Naive thymus-derived CD8-positive, alpha-beta T cell (primary cell): ENCODE measurements at regions not wholly inside any gene's neighbourhood (a gene's known extent, or its start where the extent isn't known, plus 50 kb on each side); places are given as distances from the start of the nearest gene placed in this dataset.
A peak's percentile ranks its signal among the peaks of the same experiment; 100 is the strongest.

ENCODE experiments used
- ATAC-seq, 2 donors: fragments of 150-1000 bp; cut with Tn5 transposase in 1 of 2; sonication (Bioruptor Pico), chemical (Tn5 transposase) in 1 of 2; 1 replicate in 1 of 2; 2 replicates in 1 of 2; pipeline ENCODE4 v1.10.0; 2021; ENCODE audit warnings: mild to moderate bottlenecking in 2 of 2, moderate library complexity in 2 of 2
- POLR2A ChIA-PET: fragments of 350-600 bp; sonication (Branson Sonifier 250); formaldehyde crosslinking; loops from one replicate; lab custom pipeline; 2021; ENCODE audit warnings: antibody characterized with exemption; lab: Charles Lee
- DNase-seq, 10 donors: peaks; one replicate each; pipeline versions ENCODE4 v3.0.0 to v3.0.0-alpha.2; 2020 to 2022
- H3K27ac Mint-ChIP-seq, 10 donors: one replicate each; pipeline ENCODE4 v1.8.0; 2020 to 2022; ENCODE audit warnings: mild to moderate bottlenecking in 10 of 10, mixed read lengths in 10 of 10, moderate library complexity in 4 of 10, inconsistent platforms in 1 of 10
- H3K27me3 Mint-ChIP-seq, 5 donors: one replicate each; pipeline ENCODE4 v1.8.0; 2021 to 2022; ENCODE audit warnings: mixed read lengths in 5 of 5
- H3K36me3 Mint-ChIP-seq, 3 donors: one replicate each; pipeline ENCODE4 v1.8.0; 2020 to 2022; ENCODE audit warnings: mixed read lengths in 3 of 3, mild to moderate bottlenecking in 2 of 3, inconsistent platforms in 1 of 3
- H3K4me1 Mint-ChIP-seq, 4 donors: one replicate each; pipeline ENCODE4 v1.8.0; 2021 to 2022; ENCODE audit warnings: mixed read lengths in 4 of 4
- H3K4me3 Mint-ChIP-seq, 10 donors: one replicate each; pipeline ENCODE4 v1.8.0; 2020 to 2022; ENCODE audit warnings: mild to moderate bottlenecking in 10 of 10, mixed read lengths in 10 of 10, moderate library complexity in 6 of 10, inconsistent platforms in 1 of 10
- H3K9me3 Mint-ChIP-seq, 9 donors: one replicate each; pipeline ENCODE4 v1.8.0; 2020 to 2022; ENCODE audit warnings: mixed read lengths in 9 of 9, mild to moderate bottlenecking in 3 of 9, inconsistent platforms in 1 of 9, moderate library complexity in 1 of 9

DNA sequence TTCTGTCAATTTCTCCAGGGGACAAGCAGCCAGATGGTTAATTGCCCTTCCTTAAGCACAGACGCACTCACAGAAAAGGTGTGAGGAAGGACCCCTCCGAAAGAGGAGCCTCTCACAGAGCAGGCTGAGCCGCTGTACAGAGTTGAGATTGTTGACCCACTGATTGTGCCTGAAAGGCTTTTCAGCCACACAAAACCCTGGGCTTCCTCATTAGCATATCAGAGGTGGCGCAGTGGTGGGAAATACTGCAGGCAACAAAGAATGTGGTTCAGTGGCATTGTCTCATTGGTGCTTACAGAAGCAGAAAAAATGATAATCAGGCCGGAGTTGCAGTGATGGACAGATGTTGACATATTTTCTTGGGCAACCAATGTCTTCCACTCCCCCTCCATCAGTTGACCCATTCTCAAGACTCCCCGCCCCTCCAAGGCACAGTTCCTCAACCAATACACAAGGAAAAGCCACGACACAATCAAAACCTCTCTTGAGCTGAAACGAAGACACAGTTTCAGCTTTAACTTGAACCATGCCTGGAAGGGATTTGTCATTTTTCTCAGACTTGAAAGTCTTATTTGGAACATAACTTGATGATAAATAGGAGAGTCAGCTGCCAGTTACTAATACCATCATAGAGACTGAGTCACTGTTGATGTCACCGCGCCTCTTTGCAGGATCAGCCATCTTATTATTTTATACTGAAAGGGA, 53.1 kb downstream of the ATXN3L start:
- H3K27ac Mint-ChIP-seq: no peak overlapping the region
- H3K27me3 Mint-ChIP-seq: no peaks in the 10 kb centered on the region
- POLR2A ChIA-PET: no interaction called here

GRCh38 chrX:13265549-13266132, 54.2 kb downstream of the ATXN3L start:
- Mint-ChIP-seq H3K4me1 (peaks cover 0 to 7% (median 0%) of the 10 kb centered on the region in 4 donors), H3K27me3 (no peaks in the 10 kb centered on the region)
- POLR2A ChIA-PET: no interaction called here

More for the DNA sequence above, 53.1 kb downstream of the ATXN3L start:
- H3K4me1 Mint-ChIP-seq: peaks cover 0 to 7% (median 0%) of the 10 kb centered on the region in 4 donors
- H3K9me3 Mint-ChIP-seq: peaks cover 0 to 4% (median 0%) of the 10 kb centered on the region in 9 donors
- H3K36me3 Mint-ChIP-seq: peaks cover 0 to 5% (median 0%) of the 10 kb centered on the region in 3 donors
- H3K4me3 Mint-ChIP-seq: no peak overlapping the region
- no peak for ATAC-seq
- no peak for DNase-seq

GRCh38 chrX:13265111-13265510, 54.7 kb downstream of the ATXN3L start:
- Mint-ChIP-seq H3K36me3 (peaks cover 0 to 5% (median 0%) of the 10 kb centered on the region in 3 donors), H3K27ac (no peak overlapping the region), H3K27me3 (no peaks in the 10 kb centered on the region), H3K9me3 (peaks cover 0 to 8% (median 0%) of the 10 kb centered on the region in 9 donors), H3K4me1 (peaks cover 0 to 7% (median 0%) of the 10 kb centered on the region in 4 donors), H3K4me3 (no peak overlapping the region)
- POLR2A ChIA-PET: no interaction called here
- ATAC-seq: no peak
- DNase-seq: no peak

More at GRCh38 chrX:13265549-13266132, 54.2 kb downstream of the ATXN3L start:
- Mint-ChIP-seq H3K9me3 (peaks cover 0 to 4% (median 0%) of the 10 kb centered on the region in 9 donors), H3K4me3 (no peak overlapping the region), H3K27ac (no peak overlapping the region), H3K36me3 (peaks cover 0 to 5% (median 0%) of the 10 kb centered on the region in 3 donors)
- ATAC-seq: no peak
- DNase-seq: no peak

DNA sequence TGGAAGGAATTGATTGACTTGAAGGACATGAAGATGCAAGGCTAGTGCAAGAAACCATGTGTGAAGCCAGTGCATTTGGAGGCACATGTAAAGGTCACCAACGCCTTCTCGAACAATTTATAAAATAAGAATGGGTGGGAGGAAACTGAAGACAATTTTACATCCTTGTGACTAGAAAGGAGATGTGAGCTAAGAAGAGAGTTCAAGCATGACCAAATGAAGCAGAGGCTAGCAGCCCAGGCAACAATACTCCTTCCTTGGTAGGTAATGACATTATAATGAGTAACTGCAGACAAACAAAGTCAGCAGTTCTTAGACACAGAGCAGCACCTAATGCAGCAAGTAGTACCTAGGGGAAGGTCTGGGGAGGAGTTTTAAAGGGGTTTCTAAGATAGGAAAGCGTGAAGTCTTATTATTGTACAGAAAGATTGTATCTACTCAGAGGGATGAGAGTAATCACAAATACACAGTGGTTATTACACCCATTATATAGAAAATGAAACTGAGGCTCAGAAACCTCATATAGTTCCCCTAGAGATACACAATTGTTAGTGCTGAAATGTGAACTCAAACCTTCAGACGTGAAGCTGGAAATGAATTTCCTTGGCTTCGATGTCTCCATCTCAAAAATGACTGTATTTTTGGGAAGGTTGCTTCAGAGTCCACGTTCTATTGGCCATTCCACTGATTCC, 56.1 kb downstream of the ATXN3L start:
- Mint-ChIP-seq H3K27ac (peak overlapping the region in 2 of 10 donors; percentile 23 to 55), H3K9me3 (peaks cover 0 to 8% (median 0%) of the 10 kb centered on the region in 9 donors), H3K4me1 (peaks cover 0 to 7% (median 0%) of the 10 kb centered on the region in 4 donors), H3K36me3 (peaks cover 0 to 5% (median 0%) of the 10 kb centered on the region in 3 donors), H3K27me3 (no peaks in the 10 kb centered on the region), H3K4me3 (no peak overlapping the region)
- POLR2A ChIA-PET: no interaction called here
- DNase-seq (no peak), ATAC-seq (no peak)

- POLR2A ChIA-PET: no interaction called here
- Mint-ChIP-seq H3K4me3 (no peak overlapping the region), H3K36me3 (peaks cover 0 to 5% (median 0%) of the 10 kb centered on the region in 3 donors), H3K4me1 (peaks cover 0 to 17% (median 2%) of the 10 kb centered on the region in 4 donors), H3K9me3 (peaks cover 0 to 8% (median 1%) of the 10 kb centered on the region in 9 donors), H3K27me3 (no peaks in the 10 kb centered on the region), H3K27ac (no peak overlapping the region)
- ATAC-seq (no peak), DNase-seq (no peak)
Observed at GRCh38 chrX:13261348-13261747, 58.5 kb downstream of the ATXN3L start.

DNA sequence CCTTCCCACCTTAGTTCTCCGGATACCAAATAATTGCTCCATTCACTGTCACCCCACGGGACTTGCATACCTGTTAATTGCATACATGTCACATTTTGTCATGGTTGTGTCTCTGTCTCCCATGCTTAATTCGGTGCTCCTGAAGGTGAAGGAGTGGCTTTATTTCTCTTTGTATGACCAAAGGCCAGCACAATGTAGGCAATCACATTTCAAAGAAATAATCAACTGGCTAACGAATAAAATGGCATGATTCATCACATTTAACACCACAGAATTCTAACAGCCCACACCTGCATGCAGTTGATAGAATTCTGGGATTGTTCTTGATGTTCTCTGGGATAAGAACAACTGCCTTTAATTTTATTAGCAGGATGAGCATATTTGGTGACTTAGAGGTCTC, 59.3 kb downstream of the ATXN3L start:
- peaks cover 0 to 23% (median 2%) of the 10 kb centered on the region in 4 donors for H3K4me1 Mint-ChIP-seq
- peaks cover 0 to 9% (median 2%) of the 10 kb centered on the region in 9 donors for H3K9me3 Mint-ChIP-seq
- peaks cover 0 to 5% (median 0%) of the 10 kb centered on the region in 3 donors for H3K36me3 Mint-ChIP-seq
- no peaks in the 10 kb centered on the region for H3K27me3 Mint-ChIP-seq
- POLR2A ChIA-PET: interaction anchor here (0.6 kb wide), 1 partner anchor 47 kb away, joined by 3 read pairs; no protein-coding TSS in a partner anchor
- no peak overlapping the region for H3K4me3 Mint-ChIP-seq
- ATAC-seq (no peak), DNase-seq (no peak)
- H3K27ac Mint-ChIP-seq: no peak overlapping the region

GRCh38 chrX:13258725-13259124, 61.1 kb downstream of the ATXN3L start:
- DNase-seq (no peak), ATAC-seq (no peak)
- H3K27ac Mint-ChIP-seq: no peak overlapping the region
- no peaks in the 10 kb centered on the region for H3K27me3 Mint-ChIP-seq
- peaks cover 0 to 5% (median 0%) of the 10 kb centered on the region in 3 donors for H3K36me3 Mint-ChIP-seq
- H3K4me1 Mint-ChIP-seq: peaks cover 0 to 38% (median 8%) of the 10 kb centered on the region in 4 donors
- H3K9me3 Mint-ChIP-seq: peaks cover 0 to 10% (median 2%) of the 10 kb centered on the region in 9 donors
- H3K4me3 Mint-ChIP-seq: no peak overlapping the region
- POLR2A ChIA-PET: no interaction called here

DNA sequence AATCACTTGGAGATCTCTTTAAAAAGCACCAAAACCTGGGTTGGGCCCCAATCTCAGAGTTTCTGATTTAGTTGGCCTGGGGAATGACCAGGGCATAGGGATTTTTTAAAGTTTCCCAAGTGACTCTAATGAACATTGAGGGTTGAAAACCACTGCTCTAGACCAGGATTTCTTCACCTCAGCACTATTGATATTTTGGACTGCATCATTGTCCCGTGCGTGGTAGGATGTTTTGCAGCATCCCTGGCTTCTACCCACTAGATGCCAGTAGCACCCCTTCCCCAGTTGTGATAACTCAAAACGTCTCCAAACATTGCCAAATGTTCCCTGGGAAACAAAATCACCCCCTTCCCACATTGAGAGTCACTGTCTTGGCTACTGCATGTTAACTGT, 61.8 kb downstream of the ATXN3L start:
- Mint-ChIP-seq H3K9me3 (peaks cover 0 to 10% (median 4%) of the 10 kb centered on the region in 9 donors), H3K36me3 (peaks cover 0 to 5% (median 0%) of the 10 kb centered on the region in 3 donors), H3K4me1 (peaks cover 0 to 40% (median 11%) of the 10 kb centered on the region in 4 donors), H3K27ac (no peak overlapping the region), H3K27me3 (no peaks in the 10 kb centered on the region), H3K4me3 (no peak overlapping the region)
- POLR2A ChIA-PET: no interaction called here
- DNase-seq (no peak), ATAC-seq (no peak)

DNA sequence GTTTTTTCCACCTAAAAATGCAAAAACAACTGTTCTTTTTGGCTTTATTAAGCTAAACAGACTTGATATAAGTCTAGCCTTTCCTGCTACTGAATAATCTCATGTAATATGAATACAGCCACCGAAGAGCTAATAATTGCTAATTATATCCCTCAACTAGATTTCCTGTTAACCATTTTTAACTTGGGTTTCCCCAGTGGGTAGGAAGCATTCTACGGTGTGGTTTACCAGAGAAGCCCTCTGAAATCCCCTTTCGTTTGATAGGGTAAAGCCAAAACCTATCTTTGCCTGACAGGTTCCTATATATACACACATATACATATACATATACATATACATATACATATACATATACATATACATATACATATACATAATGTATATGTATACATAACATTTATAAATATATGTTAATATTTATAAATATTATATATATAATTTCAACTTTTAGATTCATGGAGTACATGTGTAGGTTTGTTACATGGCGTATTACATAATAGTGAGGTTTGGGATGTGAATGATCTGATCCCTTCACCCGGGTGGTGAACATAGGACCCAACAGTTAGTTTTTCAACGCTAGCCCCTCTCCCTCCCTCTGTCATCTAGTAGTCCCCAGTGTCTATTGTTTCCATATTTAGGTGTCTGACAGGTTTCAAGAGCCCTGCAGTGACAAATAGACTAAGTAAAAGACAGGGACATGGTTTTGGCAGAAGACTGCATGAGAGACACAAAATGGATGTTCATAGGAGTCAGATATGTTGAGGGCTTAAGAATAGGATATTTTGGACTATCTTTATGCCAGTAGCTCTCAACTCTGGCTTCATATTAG, 62.4 kb downstream of the ATXN3L start:
- POLR2A ChIA-PET: no interaction called here

GRCh38 chrX:13256603-13257002, 63.2 kb downstream of the ATXN3L start:
- H3K27ac Mint-ChIP-seq: no peak overlapping the region
- POLR2A ChIA-PET: no interaction called here
- no peaks in the 10 kb centered on the region for H3K27me3 Mint-ChIP-seq
- peaks cover 0 to 11% (median 4%) of the 10 kb centered on the region in 9 donors for H3K9me3 Mint-ChIP-seq
- no peak for DNase-seq
- H3K36me3 Mint-ChIP-seq: no peaks in the 10 kb centered on the region
- no peak overlapping the region for H3K4me3 Mint-ChIP-seq
- H3K4me1 Mint-ChIP-seq: peaks cover 0 to 41% (median 11%) of the 10 kb centered on the region in 4 donors
- no peak for ATAC-seq

More for the DNA sequence above, 62.4 kb downstream of the ATXN3L start:
- H3K27me3 Mint-ChIP-seq: no peaks in the 10 kb centered on the region
- peaks cover 0 to 11% (median 4%) of the 10 kb centered on the region in 9 donors for H3K9me3 Mint-ChIP-seq
- H3K36me3 Mint-ChIP-seq: peaks cover 0 to 3% (median 0%) of the 10 kb centered on the region in 3 donors
- no peak overlapping the region for H3K27ac Mint-ChIP-seq
- peaks cover 0 to 41% (median 11%) of the 10 kb centered on the region in 4 donors for H3K4me1 Mint-ChIP-seq
- no peak overlapping the region for H3K4me3 Mint-ChIP-seq
- ATAC-seq: no peak
- DNase-seq: peak in 1 of 10 donors; percentile 2

DNA sequence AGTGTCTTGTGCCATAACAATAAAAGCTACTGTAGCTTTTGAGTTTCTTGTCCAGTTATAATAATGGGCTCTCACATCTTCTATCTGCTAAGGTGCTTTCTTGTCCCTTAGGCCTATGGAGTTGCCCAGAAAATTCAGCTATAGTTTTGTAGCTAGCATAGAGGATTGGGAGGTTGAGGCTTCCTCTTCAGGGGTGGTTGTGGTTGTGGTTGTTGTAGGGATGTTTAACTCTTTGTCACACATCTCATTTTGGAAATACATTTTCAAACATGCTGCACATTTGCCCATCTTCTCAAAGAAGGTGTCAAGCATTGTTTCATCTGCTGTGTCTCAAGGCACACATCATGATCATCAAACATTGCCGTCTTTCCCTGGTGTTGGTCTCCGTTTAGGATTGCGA, 65.0 kb downstream of the ATXN3L start:
- ATAC-seq: no peak

More for the DNA sequence above, 65.0 kb downstream of the ATXN3L start:
- H3K36me3 Mint-ChIP-seq: no peaks in the 10 kb centered on the region
- no peak overlapping the region for H3K27ac Mint-ChIP-seq
- no peaks in the 10 kb centered on the region for H3K27me3 Mint-ChIP-seq
- H3K4me1 Mint-ChIP-seq: peaks cover 0 to 44% (median 11%) of the 10 kb centered on the region in 4 donors
- H3K9me3 Mint-ChIP-seq: peaks cover 0 to 11% (median 0%) of the 10 kb centered on the region in 9 donors
- DNase-seq: no peak
- no peak overlapping the region for H3K4me3 Mint-ChIP-seq
- POLR2A ChIA-PET: interaction anchor here (1.1 kb wide), 1 partner anchor 279 kb away, joined by 4 read pairs; no protein-coding TSS in a partner anchor
